GM21526 (cell line): ENCODE measurements at regions not wholly inside any gene's neighbourhood (a gene's known extent, or its start where the extent isn't known, plus 50 kb on each side); places are given as distances from the start of the nearest gene placed in this dataset.

Experiments
- ATAC-seq: cut with Tn5 transposase; IDR thresholded peaks from one replicate; pipeline ENCODE4 v1.9.1; 2021; ENCODE audit warnings: moderate library complexity; ENCODE audit not compliant: unreplicated experiment, low FRiP score

DNA sequence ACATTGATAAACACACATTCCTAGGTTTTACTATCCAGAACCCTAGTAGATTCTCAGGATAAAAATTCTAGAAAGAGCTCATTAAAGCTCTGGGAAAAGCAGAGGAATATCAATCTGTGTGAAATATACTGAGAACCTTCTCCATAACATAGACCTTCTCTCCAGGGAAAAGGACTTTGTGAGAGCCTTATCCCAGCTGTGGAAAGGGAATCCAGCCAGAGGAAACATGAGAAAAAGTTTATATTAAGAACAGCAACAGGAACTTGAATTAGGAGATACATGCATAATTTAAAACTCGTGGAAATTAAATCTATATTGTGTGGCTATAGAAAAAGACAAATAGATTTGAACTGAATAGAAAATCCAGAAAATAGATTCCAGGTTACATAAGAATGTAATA lies 1639.9 kb downstream of the EFNB2 start:
- ATAC-seq = no peak

GRCh38 chr13:104875038-104875754 lies 1660.3 kb downstream of the EFNB2 start:
- no peak for ATAC-seq

DNA sequence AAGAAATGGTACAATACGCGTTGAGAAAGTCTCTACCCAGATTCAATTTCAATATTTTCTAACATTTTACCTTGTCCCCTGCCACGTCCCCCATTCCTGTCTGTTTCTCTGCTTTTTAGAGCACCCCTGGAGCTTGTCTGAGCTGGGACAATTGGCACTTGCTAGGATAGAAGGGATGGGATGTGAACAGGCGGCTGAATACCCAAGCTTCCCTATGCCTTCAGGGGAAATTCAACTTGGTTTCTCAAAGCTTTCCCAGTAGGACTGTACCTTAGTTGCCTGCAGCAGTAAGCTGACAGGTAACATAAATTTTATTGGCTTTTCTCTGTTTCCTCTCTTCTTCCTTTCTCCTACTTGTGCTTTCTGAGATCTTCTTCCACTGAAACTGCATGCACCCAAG lies 1663.3 kb downstream of the EFNB2 start:
- no peak for ATAC-seq

DNA sequence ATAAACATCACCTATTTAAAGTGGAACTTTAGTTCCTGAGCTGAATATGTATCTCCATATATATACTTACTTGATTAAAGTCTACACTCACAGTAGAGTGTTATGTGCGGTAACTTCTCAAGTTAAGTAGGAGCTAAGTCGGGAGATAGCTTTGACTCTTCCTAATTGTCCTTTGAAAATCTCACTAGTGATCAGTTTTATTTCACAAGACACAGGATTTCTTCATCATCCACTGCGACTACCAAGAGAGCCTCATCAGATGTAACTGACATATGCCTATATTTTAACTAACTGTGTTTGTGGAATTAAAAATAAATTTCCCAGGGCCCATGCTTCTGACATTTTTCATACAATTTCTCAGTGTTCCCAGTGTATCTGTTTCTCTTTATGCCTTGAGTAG lies 1664.0 kb downstream of the EFNB2 start:
- ATAC-seq = no peak

- ATAC-seq = no peak
Observed at GRCh38 chr13:104869501-104869900, 1666.0 kb downstream of the EFNB2 start.

DNA sequence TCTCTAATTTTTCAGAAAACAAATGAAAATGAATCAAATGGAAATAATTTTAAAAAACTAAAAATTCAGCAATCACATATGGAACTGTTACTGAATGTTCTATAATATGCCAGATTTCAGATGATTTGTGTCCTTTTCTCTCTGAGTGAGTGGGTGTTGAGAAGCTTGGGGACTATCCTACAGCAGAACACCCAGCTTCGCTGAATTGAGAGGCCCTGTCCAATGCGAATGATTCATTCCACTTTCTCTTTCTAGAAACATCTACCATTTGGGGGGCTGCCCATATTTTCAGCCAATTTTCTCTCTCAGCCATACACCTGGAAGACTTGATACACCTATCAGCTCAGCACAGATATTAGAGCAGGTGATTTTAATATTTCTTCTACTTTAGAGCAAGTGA lies 1666.7 kb downstream of the EFNB2 start:
- ATAC-seq = no peak

- no peak for ATAC-seq
Observed at GRCh38 chr13:104855581-104855980, 1679.9 kb downstream of the EFNB2 start.

DNA sequence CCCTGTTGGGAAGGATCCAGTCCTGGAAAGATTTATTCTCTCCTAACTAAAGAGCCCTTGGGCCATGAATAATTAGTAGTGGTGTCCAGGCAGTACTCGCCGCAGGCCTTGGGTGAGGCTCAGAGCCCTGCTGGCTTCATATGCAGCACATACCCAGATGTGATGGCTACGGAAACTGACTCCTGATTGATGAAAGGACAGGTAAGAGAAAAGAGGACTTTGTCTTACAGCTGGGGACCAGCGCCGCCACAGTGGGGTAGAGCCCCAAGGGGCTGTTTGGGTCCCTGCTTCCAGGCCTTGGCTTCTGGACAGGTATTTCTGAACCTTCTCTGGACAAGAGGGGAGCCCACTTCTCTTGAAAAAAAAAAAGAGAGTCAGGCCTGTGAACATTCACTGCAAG lies 1680.8 kb downstream of the EFNB2 start:
- ATAC-seq = no peak

GRCh38 chr13:104854007-104854406 lies 1681.5 kb downstream of the EFNB2 start:
- no peak for ATAC-seq

DNA sequence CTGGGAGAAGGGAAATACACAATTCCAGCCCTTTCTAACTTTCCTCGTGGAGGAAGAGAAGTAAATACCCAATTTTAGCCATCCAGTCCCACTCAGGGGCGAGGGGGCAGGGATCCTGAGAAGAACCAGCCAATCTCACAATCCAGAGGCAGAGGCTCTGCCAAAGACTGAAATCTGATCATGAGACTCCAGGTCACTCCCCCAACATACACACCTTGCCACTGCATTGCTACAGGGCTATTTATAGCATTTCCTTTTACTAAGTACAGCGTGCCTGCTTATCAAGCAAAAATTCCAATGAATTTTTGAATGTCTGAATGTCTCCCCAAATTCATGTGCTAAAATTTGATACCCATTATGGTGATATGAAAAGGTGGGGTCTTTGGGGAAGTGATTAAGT lies 1687.5 kb downstream of the EFNB2 start:
- ATAC-seq = no peak

DNA sequence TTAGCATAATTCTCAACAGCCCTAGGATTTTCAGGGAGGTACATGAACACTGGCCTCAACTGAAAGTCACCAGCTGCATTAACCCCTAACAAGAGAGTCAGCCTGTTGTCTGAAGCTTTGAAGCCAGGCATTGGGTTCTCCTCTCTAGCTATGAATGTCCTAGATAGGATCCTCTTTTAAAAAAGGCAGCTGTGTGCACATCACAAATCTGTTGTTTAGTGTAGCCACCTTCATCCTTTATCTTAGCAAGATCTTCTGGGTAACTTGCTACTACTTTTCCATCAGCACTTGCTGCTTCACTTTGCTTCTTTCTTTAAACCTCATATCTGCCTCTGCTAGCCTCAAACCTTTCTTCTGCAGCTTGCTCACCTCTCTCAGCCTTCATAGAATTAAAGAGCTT lies 1692.1 kb downstream of the EFNB2 start:
- ATAC-seq = no peak

DNA sequence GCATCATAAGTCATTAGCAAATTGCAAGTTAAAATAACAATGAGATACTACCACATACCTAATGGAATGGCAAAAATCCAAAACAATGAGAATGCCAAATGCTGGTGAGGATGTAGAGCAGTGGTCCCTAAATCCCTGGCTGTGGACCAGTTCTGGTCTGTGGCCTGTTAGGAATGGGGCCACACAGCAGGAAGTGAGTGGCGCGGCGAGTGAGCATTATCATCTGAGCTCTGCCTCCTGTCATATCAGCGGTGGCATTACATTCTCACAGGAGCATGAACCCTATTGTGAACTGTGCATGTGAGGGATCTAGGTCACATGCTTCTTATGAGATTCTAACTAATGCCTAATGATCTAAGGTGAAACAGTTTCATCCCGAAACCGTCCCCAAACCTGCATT lies 1694.4 kb downstream of the EFNB2 start:
- ATAC-seq = no peak

- no peak for ATAC-seq
Observed at GRCh38 chr13:104837756-104838155, 1697.7 kb downstream of the EFNB2 start.

DNA sequence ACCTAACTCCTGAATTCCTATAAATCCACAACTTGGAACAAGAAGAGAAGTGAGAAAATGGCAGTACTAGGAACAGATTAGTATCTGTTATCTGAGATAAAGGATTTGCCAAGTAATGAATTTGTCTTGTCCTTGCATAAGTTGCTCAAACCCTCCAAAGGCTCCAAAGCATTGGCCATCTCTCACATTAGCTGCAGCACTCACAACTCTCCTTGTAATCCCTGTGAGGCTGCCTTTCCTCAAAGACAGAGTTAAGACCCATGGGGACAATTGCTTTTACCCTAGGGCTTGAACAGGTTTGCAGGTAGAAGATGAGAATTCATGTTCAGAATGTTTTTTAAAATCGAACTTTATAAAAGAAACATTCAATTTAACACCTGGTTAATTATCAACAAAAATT lies 1702.2 kb downstream of the EFNB2 start:
- no peak for ATAC-seq

- ATAC-seq = no peak
Observed at GRCh38 chr13:104832231-104832630, 1703.2 kb downstream of the EFNB2 start.

DNA sequence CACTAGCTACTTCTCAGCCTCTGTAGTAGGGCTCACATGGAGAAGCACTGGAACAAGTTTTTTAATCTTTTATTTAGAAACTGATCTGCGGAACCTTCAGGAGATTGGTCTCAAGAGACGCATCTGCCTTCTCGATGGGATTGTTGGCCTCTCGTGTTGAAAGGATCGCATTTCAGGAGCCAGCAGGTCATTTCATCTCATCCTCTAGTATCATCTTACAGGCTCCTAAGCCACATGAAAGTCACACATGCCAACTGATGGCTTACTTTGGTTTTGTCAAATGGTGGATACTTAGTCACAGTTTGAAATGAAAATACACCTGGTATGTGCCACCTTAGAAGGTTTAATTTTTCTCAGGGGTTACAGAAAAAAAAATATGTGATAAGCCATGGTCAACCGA lies 1703.6 kb downstream of the EFNB2 start:
- ATAC-seq = no peak

DNA sequence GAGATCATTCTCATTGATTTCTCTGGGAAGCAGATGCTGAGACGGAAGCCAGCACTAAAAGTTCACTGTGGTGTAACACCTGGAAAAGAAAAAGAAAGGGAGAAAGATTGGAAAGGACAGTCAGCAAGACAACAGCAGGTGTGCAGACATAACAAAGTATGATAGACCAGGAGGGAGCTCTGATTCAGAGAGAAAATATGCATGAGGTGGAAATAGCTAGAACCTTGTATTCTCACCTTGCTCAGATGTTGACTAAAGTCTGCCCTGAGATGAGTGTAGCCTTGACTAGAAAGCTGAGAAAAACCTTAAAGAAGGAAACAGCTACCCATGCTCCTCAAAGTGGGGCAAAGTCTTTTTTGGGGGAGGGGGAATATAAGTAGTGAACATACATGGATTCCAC lies 1711.8 kb downstream of the EFNB2 start:
- no peak for ATAC-seq

DNA sequence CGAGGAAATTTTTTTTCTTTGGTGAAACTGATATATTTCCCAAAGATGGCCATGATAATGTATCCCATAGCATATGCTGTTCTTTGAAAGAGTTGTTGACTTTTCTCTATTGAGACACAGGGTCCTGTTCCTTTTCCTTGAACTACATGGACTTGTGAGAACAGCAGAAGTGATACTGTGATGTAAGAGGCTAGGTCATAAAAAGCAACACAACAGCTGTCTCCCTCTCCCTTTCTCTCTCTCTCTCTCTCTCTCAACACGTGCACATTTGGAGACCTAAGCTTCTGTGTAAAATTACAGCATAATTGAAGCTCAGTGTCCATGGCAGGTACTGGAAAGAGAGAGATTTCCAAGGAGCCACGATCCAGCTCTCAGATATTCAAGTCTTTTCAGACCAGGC lies 1712.4 kb downstream of the EFNB2 start:
- ATAC-seq = no peak

DNA sequence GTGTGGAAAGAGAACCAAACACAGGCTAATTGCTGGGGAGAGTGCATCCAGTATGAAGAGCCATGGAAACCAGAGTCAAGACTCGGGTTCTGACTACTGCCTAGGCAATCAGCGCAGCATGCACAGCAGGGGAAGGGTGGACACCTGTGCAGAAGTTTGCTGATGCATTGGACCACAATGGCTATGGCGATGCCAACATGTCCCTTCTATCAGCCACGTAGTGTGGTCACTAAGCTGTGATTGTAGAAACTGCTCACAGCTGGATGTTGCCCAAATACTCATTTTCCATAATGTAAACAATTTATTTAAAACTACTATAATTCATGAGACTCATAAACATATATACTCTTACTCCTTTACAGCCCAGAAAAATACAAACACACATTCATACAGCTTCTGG lies 1718.2 kb downstream of the EFNB2 start:
- ATAC-seq = no peak

GRCh38 chr13:104816726-104817125 lies 1718.7 kb downstream of the EFNB2 start:
- ATAC-seq = no peak

DNA sequence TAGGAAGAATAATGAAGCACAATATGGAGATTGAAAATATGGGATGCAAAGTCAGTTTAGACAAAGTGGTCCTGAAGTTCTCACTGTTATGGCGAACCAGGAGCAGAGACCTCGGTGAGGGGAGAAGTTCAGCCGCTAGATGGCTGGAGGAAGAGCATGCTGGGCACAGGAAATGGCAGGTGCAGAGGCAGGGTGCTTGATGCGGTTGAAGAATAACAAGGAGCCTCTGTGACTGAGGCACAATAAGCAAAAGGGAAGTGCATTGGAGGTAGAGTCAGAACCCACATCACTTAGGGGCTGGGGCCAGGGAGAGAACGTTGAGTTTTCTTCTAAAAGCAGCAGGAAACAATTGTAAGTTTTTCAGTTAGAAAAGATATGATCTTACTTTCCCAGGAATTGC lies 1725.2 kb downstream of the EFNB2 start:
- no peak for ATAC-seq

- ATAC-seq = no peak
Observed at GRCh38 chr13:104809483-104809882, 1726.0 kb downstream of the EFNB2 start.

GRCh38 chr13:104805346-104805745 lies 1730.1 kb downstream of the EFNB2 start:
- no peak for ATAC-seq
